HG03575 (cell line): ENCODE measurements at regions not wholly inside any gene's neighbourhood (a gene's known extent, or its start where the extent isn't known, plus 50 kb on each side); places are given as distances from the start of the nearest gene placed in this dataset.

Source experiments
- ATAC-seq: cut with Tn5 transposase; IDR thresholded peaks from one replicate; pipeline ENCODE4 v1.9.1; 2021; ENCODE audit not compliant: unreplicated experiment, insufficient number of reproducible peaks, low FRiP score; ENCODE audit errors: extremely low read depth

DNA sequence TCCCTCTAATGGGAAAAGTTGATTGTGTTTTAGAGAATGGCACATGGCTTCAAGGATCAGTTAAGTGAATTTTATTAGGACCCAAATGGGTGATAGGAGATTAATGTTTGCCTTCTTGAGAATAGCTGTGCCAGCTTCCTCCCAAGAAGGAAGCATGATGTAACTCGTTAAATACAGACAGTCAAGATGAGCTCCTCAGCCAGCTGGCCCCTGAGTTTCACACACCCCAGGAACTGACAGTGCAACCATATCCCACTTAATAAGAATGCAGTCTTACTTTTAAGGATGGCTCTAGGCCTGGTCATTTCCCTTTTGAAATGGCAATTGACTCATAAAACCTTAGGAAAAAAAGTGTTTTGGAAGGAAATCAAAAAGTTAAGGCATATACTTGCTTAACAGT, 472.8 kb upstream of the KCNMB2 start:
- no peak for ATAC-seq

DNA sequence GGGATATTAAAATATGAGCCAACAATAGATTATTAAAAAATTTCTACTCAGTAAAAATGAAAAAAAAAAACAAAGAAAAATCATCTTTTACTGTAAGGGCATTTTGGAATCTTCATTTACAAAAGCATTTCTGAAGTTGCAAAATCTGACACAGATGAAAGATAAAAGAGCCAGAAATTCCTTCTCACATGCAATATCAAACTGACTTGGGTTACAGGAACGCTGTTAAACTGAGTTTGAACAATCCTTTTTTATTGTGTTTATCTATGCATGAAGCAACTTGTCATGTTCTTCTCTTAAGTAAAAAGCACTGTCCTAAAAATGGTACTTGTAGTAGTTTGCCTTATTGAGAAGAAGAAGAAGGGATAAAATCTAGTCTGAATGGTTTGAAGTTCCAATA, 468.5 kb upstream of the KCNMB2 start:
- ATAC-seq, result no peak

DNA sequence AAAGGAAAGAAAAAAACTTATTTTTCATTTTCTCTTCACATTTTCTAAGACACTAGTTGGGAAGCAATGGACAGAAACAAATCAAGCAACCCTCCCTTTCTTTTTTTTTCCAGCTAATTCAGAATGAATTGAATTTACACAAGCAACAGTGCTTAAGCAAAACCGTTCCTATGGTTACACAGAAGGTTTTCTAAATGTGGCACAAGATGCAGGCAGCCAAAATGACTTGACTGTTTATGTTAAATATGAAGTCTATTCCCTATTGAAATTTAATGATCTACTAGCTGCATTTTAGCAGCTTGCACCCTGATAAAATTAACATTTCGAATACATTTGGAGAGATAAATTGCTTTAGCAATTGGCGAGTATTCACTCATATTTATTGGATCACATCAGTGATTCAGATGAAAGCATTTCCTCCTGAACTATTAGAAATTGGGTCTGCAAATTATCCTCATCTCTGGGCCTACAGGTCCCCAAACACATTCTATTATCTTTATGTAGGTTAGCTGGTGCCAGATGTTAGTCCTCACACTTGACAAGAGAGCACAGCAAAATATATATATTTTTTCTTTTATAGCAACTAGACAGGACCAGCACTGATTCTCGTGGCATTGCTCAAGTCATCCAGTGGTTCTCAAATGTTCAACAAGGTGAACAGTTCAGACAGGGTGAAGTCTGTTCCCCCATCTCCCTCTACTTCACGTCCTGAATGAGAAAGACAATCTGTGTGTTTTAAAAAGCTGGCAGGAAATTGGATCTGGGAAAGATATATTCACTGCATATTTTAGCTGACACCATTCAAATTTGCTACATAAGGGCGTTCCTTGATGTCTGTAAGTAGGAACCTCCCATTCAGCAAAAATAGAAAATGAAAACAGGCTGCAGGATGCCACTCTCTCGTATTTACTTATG, 463.6 kb upstream of the KCNMB2 start:
- no peak for ATAC-seq

DNA sequence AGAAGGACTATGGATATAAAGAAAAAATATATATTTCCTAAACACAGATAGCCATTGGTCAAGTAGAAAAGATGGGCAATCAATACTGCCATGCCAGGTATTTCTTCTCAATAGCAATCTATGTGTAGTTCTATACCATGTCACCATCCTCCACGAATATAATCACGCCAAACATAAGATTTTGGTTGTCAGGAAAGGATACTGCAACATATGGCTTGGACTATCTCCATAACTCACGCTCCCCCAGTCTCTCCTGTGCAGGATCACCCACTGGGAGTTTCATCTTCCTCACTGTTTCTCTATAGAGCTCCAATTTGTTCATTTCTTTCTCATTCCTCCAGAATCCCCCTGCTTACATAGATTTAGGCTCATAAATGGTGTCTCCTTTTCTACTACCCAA, 462.9 kb upstream of the KCNMB2 start:
- ATAC-seq, result no peak

DNA sequence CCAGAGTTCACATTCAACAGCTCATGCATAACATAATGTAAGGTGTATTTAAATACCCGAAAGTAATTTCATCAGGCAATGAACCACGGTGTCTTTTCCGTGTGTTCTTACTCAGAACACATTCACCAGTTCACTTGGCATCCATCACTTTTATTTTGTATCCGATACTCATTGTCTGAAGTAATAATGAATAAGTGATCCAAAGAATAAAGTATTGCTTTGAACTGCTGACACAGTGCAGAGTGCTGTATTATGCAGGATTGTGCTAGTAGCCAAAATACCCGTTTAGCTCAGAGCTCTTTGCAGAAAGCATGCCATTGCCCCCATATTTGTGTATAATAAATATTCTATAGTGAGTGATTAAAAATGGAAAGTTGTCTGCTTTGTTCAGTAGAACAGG, 460.9 kb upstream of the KCNMB2 start:
- no peak for ATAC-seq

DNA sequence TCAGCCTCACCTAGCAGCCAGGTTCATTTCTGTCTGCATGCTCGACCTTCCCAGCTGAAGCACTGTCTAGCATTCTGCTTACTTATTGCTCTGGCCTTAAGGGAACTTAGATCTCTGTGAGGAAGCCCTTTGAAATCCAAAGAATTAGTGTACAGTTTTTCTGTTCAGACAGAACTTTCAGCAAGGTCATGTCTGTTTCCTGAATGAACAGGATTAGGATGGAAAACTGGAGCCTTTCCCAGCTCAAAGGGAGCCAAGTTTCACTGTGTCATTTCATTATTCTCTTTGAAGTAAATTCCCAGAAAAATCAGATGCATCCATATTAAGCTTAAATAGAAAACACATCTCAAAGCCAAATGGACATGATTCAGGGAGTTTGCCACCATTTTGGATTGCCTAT, 457.3 kb upstream of the KCNMB2 start:
- ATAC-seq, result no peak

DNA sequence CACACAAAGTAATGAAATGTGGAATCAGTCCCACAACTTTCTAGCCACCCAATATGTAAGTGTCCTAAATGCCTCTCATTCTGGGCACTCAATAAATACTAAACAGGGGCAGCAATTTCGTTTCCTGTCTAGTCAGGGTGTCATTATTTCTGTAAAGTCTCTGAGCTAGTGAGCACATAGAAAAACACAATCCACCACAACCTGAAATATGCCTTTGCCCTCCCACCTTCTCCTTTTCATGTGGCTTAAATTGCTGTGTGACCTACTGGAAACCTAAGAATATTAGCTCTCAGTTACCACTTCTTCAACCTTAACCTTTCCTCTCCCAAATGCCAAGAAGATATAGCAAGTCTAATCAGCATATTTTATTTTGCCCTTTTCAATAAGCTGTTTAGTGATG, 456.3 kb upstream of the KCNMB2 start:
- ATAC-seq, result no peak

DNA sequence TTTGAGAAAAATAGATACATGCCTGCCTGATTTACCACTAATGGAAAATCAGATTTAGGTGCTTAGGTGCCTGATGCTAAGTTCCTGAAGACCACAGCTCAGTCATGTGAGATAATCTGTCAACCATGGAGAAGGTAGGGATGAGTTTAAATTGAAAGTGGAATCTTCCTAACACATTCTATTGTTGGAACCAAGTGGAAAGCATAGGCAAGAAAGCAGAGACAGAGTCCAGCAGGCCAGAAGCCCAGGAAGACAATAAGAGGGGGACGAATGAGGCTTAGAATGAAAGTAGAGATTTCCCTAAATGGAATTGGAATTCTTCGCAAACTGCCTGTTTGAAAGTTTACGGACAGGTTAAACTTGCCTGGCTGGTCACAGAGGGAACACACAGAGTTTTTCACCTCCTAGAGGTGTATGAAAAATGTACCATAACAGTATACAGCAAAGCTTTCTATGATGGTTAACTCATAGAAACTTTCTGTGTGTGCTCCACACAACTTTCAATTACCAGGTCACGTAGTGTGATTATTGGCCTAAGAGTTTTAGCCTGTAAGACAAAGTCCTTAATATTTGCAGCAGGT, 453.8 kb upstream of the KCNMB2 start:
- ATAC-seq, result no peak

DNA sequence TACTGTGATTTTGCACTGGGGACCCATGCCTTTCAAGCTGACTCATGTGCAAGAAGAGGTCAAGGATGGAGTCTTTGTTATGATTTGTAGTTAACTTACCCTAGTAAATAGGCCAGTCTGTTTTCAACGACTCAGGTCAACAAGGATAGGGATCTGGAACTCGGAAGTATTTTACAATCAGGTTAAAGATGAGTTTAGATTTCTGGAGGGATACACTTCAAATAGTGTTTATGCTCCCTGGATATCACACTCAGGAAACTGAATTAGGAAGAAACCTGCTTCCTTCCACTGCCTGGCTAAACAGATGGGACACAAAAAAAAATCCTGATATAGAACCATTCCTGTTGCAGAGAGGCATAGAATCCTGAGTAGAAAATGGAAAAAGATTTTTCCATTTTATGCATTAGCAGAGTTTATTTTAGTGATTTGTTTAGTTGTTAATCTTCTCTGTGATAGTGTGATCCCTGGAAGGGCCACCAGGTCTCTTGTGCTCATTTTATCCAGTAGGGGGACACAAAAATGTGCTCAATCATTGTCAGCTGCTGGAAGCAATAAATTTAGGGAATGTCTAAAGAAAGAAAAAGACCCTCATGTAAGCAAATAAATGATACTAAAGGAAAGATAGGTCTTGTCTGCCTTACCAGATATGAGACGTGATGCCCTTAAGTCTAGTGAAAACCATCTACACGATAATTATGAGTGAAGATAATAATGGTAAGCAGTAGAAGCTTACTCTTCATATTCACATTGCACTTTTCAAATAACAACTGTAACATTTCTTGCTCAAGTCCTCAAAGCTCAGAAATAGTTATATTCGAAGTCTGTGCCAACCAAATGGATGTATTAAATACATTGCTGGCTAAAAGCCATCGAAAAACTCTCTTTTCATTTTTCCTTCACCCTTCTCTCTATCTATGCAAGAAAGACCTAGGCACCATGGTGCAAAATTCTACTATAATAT, 452.1 kb upstream of the KCNMB2 start:
- ATAC-seq, result no peak

DNA sequence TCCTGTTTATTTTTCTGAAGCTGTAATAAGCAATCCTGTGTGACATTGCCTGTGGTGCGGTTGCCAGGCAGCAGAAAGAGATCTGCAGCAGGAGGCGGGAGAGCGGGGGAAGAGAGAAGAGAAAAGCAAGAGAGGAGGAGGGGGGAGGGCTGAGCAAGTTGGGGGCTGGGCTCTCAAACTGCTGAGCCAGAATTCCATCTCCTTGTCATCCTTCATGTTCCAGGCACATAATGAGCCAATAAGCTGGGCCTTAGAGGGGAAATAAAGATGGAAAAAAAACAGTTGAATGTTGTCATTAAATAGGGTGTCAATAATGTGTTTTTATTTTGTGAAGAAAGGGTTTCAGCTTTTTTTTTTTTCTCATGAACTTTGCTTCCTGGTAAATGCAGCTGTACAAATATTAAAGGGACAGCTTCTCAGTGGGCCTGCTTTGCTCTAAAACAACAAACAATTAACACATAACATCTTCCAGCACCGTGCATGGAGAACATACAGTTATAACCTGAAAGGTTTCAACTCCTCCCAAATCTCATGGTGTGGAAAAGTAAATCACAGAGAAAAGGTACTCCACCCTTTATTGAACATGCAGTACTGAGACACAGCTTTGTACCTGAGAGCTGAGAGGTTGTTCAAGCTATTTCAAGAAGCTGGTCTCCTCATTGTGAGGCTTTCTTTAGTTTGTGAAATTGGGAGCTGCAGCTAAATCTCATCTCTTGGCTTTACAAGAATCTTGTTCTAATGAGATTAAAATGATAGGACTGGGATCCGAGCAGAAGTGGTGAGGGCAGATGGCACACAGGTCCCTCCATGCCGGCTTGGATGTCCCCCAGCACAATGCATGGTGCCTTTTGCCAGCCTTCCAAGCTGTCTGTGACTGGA, 451.1 kb upstream of the KCNMB2 start:
- ATAC-seq, result no peak

DNA sequence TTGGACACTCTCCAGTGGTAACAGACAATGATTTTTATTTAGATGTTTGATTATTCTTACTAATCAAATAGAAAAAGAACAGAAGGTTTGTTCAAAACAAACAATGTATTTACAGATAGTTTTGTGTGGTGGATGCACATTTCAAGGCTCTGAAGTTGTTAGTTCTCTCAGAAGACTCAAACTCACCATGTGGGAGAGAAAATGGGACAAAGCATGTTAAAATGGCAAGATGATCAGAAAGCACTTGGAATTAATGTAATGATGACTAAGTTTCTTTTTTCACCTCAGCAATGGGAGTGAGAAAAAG, 450.5 kb upstream of the KCNMB2 start:
- no peak for ATAC-seq

DNA sequence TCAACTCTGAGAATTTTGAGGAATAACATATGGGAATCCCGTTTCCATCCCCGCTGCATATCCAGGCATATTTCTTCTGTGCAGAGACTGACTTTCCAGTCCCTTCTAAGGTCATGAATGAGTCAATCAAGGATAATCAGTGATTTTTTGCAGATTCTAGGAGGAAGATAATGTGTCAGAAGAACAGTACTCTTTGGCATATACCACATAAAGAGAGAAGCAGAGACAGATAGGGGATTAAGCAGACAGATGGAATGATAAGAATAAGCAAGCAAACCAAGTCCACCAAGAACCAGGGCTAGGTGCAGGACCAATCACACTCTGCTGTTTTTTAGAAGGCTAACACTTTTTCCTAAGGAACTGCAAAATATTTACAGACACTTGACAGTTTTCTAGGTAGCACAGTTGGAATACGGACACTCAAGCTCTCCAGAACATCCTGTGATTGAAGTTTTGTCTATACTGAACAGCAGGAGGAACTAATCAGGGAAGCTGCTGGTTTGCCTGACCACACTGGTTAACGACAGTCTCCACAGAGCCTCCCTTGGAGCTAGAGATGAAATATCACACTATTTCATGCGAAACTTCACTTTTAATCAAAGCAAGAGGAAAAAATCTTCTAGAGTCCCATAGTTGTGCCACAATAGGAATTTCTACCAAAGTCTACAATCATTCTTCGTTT, 450.0 kb upstream of the KCNMB2 start:
- ATAC-seq, result no peak

DNA sequence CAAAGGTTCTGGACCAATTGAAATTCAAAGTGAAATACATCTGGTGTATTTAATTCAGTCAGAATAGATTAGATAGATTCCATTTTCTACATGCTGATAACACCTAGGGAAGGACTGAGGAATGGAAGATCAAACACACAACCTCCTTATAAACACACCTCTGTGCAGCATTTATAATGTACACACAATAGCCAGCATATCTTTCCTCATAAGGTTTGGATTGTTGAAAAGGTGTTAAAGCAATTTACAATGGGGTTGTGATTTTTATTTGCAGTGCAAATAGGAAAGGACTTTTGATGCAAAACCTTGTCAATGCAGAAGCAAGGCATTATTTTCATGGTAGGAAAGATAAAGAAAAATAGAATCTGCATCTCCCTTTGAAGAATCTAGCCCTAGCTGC, 448.9 kb upstream of the KCNMB2 start:
- ATAC-seq, result no peak

DNA sequence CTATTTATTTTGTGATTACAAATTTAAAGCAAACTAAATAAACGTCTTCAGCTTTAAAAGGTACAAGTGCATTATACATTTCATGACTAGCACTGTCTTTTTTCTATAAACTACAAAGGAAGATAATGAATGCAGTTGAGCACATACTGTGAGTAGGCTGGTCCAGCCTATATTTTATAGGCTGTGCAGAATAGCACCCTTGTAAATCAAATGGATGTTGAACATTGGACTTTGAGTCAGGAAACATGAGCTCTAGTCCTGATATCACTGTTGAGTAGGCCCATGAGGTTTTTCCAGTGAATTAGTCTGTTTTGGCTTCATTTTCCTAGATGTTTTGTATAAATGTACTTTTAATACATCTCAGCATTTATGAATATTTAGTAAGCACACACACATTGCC, 447.3 kb upstream of the KCNMB2 start:
- ATAC-seq, result no peak

DNA sequence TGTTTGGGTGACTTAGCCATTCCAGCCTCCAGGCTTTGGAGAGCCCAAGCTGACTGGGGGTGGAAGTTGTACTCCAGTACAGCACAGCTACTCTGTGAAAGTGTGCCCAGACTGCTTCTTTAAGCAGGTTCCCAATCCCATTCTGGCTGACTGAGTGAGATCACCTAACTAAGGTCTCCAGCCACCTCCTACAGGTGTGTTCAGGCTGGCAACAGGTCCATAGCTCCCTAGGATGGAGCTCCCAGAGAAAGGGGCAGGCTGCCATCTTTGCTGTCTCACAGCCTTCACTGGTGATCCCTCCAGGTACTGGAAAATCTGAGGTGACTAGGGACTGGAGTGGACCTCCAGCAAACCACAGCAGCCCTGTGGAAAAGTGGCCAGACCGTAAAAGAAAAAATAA, 445.3 kb upstream of the KCNMB2 start:
- no peak for ATAC-seq

DNA sequence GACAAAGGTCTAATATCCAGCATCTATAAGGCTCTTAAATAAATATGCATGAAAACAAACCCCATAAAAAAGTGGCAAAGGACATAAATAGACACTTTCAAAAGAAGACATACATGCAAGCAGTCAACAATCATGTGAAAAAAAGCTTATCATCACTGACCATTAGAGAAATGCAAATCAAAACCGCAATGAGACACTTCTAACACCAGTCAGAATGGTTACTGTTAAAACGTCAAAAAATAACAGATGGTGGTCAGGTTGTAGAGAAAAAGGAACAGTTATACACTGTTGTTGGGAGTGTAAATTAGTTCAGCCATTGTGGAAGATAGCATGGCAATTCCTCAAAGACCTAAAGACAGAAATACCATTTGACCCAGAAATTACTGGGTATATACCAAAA, 440.7 kb upstream of the KCNMB2 start:
- no peak for ATAC-seq

DNA sequence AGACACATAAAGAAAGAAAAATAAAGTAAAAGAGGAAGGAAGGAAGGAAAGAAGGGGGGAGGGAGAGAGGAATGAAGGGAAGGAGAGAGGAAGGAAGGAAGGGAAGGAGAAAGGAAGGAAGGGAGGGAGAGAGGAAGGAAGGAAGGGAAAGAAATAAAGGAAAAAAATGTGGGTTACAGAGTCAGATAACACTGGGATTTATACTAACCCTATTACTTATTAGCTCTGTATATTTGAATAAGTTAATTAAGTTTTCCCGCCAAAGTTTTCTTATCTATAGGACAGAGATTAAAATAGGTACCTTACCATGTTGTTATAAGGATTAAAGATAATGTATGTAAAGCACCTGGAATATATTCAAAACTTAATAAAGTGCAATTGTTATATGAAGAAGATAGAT, 439.3 kb upstream of the KCNMB2 start:
- no peak for ATAC-seq

DNA sequence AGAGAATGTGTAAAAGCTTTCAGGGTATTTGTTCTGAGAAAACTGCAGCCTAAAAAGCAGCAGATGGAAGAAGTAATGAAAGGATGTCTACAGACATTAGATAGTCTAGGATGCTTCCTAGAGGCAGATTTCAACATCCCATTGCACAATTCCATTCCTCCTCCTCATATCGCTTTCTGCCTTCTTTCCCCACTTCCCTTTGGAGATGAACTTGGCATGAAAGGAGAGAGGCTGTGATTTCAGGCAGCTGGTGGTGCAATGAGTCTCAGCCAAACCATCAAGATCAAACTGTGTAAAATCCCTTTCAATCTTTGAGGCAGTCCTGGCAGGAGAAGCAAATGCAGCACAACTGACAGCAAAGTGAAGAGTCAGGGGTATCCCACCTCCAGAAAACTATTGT, 438.7 kb upstream of the KCNMB2 start:
- no peak for ATAC-seq
